GM19023 (cell line): ENCODE measurements at regions not wholly inside any gene's neighbourhood (a gene's known extent, or its start where the extent isn't known, plus 50 kb on each side); places are given as distances from the start of the nearest gene placed in this dataset.

ENCODE experiments used
- ATAC-seq: cut with Tn5 transposase; IDR thresholded peaks from one replicate; pipeline ENCODE4 v1.9.1; 2021; ENCODE audit warnings: mild to moderate bottlenecking, moderate library complexity; ENCODE audit not compliant: unreplicated experiment

GRCh38 chr6:6884916-6885315, 222.8 kb upstream of the RREB1 start:
- ATAC-seq: no peak

- no peak for ATAC-seq
Measured at GRCh38 chr6:6885521-6886170, 222.1 kb upstream of the RREB1 start.

GRCh38 chr6:6886171-6886885, 221.4 kb upstream of the RREB1 start:
- no peak for ATAC-seq

- no peak for ATAC-seq
Measured at GRCh38 chr6:6886886-6887285, 220.9 kb upstream of the RREB1 start.

GRCh38 chr6:6889601-6890000, 218.2 kb upstream of the RREB1 start:
- ATAC-seq: no peak

GRCh38 chr6:6890400-6890858, 217.3 kb upstream of the RREB1 start:
- no peak for ATAC-seq

- no peak for ATAC-seq
Measured at GRCh38 chr6:6891125-6891721, 216.5 kb upstream of the RREB1 start.

- ATAC-seq: no peak
Measured at GRCh38 chr6:6891949-6892461, 215.8 kb upstream of the RREB1 start.

GRCh38 chr6:6892744-6893583, 214.8 kb upstream of the RREB1 start:
- no peak for ATAC-seq

- ATAC-seq: no peak
Measured at GRCh38 chr6:6893701-6894100, 214.1 kb upstream of the RREB1 start.

GRCh38 chr6:6895929-6896328, 211.8 kb upstream of the RREB1 start:
- ATAC-seq: no peak

GRCh38 chr6:6897140-6897539, 210.6 kb upstream of the RREB1 start:
- no peak for ATAC-seq

GRCh38 chr6:6900569-6901204, 207.1 kb upstream of the RREB1 start:
- no peak for ATAC-seq

GRCh38 chr6:6901205-6901719, 206.5 kb upstream of the RREB1 start:
- no peak for ATAC-seq

- no peak for ATAC-seq
Measured at GRCh38 chr6:6901945-6902344, 205.8 kb upstream of the RREB1 start.

GRCh38 chr6:6905961-6906518, 201.7 kb upstream of the RREB1 start:
- no peak for ATAC-seq

GRCh38 chr6:6906570-6907213, 201.1 kb upstream of the RREB1 start:
- ATAC-seq: no peak

- no peak for ATAC-seq
Measured at GRCh38 chr6:6907286-6907685, 200.5 kb upstream of the RREB1 start.

GRCh38 chr6:6908121-6908520, 199.6 kb upstream of the RREB1 start:
- ATAC-seq: no peak

- ATAC-seq: no peak
Measured at GRCh38 chr6:6909111-6909510, 198.7 kb upstream of the RREB1 start.
